ENCODE measurements at regions not wholly inside any gene's neighbourhood (a gene's known extent, or its start where the extent isn't known, plus 50 kb on each side); places are given as distances from the start of the nearest gene placed in this dataset.

DNA sequence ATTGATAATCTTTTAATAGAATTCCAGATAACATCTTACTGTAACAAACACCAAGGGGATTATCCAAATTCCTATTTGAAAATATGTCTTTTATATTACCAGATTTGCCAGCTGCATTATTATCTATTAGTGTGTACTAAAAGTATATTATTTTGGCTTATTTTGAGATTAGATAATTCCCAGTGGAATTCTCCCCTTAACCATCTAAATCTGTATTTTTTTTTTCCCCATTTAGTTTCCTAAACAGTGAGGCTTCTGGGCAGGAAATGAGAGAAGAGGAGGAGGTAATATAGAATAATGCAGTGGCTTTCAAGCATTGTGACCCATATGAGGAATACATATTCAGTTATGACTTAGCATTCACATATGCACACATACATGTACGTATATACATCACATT is 53.5 kb upstream of the ABL1 start:
- no peak for DNase-seq (ENCODE audit: low read depth)

DNA sequence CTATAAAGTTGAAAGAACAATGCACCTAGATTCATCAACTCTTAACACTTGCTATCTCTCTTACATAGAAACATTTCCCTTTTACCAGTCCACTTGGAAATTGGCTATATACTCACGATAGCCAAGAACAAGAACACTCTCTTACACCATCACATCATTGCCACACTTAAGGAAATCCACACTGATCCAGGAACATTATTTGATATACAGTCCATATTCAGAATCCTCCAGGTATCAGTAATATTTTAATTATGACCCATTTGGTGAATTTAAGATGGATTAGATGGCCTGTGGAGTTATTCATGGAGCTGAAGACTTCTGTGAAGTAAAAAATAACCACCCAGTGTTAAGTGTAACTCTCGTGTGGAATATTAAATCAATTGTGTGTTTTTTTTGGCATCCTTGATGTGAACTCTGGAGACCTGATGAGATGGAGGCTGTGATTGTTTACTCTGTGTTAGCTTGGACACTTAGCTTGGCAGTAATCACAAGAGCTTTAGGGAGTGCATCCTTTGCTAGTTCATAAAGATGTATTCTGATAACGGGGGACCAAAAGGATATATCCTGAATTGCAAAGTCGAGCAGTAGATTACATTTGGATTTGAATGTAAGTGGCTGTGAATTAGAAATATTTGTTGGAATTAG is 52.0 kb upstream of the ABL1 start:
- DNase-seq (ENCODE audit: low read depth) = no peak

- no peak for DNase-seq (ENCODE audit: low read depth)
Observed at GRCh38 chr9:130785053-130785452, 50.0 kb upstream of the ABL1 start.

All from LHCN-M2 (cell line).